ENCODE measurements at regions not wholly inside any gene's neighbourhood (a gene's known extent, or its start where the extent isn't known, plus 50 kb on each side); places are given as distances from the start of the nearest gene placed in this dataset.

DNA sequence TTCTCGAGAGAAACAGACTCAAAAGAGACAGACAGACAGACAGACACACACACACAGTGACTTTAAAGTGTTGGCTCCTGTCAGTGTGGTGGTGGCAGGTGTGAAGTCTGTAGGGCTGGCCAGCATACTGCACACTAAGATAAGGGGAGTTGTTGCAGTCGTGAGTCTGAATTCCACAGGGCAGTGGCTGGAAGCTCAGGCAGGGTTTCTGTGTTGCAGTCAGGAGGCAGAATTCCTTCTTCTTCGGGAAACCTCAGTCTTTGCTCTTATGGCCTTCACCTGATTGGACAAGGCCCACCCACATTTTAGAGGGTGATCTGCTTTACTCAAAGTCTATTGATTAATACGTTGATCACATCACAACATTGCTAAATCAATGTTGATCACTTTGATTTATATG, 478.4 kb upstream of the HS6ST1 start:
- in situ Hi-C loops (cut with HindIII; ENCODE audit: low sequenced_read_pairs): no loop called here

DNA sequence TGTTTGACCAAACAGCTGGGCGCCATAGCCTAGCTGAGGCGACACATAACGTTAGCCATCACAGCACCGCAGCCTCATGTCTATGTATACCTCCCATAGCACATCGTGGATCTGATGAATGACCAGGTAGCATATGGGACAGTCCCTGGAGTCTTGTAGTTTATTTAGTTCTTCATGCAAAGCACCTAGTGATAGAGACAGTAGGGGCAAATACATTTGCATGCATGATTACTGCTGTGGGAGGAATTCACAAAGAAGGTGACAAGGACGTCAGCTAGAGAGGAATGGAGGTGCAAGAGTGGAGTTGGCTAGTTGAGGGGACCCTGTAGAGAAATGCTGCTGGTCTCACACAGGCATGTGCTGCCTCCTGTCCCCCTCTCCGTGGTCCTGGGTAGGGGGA, 478.9 kb upstream of the HS6ST1 start:
- in situ Hi-C loops (cut with HindIII; ENCODE audit: low sequenced_read_pairs): no loop called here

DNA sequence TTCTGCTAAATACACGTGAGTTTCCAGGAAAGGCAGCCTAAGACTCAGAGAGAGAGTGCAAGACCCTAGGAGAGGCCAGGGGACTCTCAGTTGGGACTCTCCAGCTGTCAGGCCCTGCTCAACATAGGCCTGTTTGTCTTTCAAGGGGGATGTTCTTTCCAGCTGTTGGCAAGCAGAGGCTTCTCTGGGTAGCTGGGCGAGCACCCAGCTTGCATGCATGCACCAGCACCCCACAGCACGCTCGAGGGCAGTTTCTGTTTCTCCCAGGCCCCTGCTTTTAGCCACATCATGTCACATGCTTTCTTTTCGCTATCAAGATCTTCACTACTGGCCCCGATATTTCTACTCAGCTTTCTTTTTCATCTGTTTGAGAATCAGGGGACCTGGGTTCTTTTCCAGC, 479.3 kb upstream of the HS6ST1 start:
- in situ Hi-C loops (cut with HindIII; ENCODE audit: low sequenced_read_pairs): no loop called here

DNA sequence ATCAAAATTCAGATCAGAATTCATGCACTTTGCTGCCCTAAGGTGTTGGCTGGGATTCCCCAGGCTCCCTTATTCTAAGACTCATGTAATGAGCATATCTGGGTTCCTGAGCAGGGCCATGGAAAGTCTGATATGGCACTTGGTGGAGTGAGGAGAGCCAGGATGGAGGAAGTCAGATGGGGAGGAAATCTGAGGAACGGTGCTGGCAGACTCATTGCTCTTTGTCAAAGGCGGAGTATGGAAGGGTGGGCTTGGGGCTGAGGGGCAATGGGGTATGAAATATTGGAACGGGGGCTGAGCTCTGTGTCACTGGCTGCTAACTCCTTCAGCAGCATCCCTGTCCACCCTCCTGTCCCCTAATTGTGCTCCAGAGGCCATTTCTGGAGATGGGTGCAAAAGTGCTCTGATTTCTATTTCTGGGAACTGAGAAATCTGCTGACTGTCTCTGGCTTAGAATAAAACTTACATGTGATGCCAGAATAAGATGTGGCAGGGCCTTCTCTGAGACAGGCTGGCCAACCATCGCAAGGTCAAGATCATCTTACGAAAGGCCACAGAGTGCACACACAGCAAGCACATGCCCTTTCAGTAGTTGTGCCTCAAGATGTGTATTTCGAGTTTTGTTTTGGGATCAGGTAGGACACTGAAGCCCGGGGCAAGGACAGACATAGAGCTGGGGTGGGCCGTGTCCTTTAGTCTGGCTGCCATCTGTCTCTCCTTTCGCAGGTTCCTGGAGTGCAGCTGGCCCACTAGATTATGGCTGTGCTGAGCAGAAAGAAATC, 480.0 kb upstream of the HS6ST1 start:
- in situ Hi-C loops (cut with HindIII; ENCODE audit: low sequenced_read_pairs): no loop called here

DNA sequence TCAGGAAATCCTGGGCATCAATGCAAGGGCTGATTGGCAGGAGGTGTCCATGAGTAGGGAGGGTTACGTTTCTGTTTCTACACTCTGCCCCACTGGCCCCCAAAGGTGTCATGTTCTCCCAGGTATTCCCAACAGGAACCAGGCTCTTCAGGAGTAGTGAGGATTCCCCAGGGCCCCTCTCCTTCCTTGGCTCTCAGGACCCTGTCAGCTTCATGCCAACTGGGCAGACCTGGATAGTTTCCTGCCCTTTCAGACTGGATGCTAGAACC, 480.6 kb upstream of the HS6ST1 start:
- in situ Hi-C loops (cut with HindIII; ENCODE audit: low sequenced_read_pairs): no loop called here

DNA sequence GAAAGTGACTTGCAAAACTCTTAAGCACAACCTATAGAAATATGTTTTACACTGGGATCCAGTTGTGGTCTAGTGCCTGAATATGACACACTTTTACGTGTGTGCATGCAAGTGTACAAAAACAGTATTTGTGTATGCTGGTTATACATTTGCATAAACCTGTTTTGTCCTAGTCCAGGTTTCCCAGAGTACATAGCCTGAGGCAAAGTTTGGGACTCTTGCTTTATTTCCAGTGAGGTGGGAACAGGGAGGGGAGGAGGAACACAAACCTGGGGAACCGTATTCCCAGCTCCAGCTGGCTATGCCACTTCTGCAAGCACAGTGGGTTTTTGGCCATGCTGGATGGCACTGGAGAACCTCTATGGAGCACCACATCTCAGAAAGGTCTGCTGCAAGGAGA, 481.1 kb upstream of the HS6ST1 start:
- in situ Hi-C loops (cut with HindIII; ENCODE audit: low sequenced_read_pairs): no loop called here

DNA sequence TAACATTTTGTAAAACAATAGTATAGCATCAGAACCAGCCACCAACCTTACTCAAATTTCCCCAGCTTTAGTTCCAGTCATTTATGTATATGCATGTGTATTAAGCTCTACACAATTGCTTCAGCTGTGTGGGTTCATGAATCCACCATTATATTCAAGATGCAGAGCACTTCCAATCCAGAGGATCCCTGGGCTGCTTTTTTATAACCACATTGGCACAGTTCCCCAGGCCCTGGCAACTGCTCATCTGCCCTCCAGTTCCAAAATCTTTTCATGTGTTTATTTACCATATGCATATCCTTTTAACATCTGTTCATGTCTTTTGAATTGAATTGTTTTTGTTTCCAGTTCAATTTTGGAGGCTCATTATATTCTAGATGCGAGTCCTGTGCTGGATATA, 482.9 kb upstream of the HS6ST1 start:
- in situ Hi-C loops (cut with HindIII; ENCODE audit: low sequenced_read_pairs): no loop called here

DNA sequence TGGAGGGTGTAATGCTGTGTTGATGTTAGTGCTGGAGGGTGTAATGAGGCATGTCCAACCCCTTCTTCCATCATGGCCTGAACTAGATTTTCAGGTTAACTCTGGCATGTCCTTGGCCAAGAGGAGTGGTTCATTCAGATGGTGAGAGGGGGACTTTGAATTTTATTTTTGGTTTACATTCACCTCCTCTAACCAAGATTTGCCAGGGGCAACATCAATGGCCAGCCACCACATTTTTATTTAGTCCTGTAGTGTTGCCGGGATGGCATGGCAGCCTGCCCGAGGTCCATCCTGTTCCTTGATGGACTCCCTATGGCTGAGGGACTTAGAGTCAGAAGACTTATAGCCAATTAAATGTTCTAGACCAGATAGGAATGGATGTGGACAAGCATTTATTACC, 484.6 kb upstream of the HS6ST1 start:
- in situ Hi-C loops (cut with HindIII; ENCODE audit: low sequenced_read_pairs): no loop called here

DNA sequence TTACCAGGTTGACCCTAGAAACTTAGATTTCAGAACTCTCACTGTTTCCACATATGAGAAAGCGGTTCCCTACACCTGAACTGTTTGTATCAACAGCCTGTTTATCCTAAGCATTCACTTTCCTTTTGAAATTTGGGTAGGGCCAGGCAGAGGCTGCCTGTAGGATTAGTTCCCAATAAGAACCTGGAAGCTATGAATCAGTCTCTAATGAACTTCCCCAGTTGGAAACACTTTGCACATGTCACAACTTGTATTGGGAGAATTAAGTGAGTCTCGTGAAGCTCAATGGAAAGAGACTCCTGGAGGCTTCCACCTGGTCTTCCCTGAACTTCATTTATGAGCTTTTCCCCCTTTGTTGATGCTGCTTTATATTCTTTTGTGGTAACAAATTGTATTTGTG, 486.6 kb upstream of the HS6ST1 start:
- in situ Hi-C loops (cut with HindIII; ENCODE audit: low sequenced_read_pairs): no loop called here

DNA sequence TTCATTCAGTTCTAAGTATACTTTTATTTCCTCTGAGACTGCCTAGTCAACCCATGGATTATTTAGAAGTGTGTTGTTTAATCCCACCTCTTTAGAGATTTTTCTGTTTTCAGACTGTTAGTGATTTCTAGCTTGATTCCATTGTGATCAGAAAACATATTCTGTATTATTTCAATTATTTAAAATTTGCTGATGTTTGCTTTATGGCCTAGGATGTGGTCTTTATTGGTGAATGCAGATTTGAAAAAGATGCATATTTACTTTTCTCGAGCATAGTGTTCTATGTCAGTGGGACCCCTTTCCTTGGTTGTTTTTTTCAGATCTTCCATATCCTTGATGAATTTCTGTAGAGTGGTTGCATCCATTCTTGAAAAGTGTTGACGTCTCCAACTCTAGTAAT, 487.2 kb upstream of the HS6ST1 start:
- in situ Hi-C loops (cut with HindIII; ENCODE audit: low sequenced_read_pairs): no loop called here

DNA sequence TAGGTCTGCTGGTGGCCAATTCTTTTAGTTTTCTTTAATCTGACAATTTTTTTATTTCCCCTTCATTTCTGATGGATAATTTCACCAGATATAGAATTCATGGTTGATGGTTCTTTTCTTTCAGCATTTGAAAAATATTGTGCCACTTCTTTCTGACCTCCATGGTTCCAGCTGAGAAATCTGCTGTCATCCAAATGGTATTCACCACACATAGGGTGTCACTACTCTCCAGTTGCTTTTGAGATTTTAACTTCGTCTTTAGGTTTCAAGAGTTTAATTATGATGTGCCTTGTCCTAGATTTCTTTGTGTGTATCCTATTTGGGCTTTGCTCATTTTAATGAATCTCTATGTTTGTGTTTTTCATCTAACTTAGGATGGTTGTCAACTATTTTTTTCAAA, 488.6 kb upstream of the HS6ST1 start:
- in situ Hi-C loops (cut with HindIII; ENCODE audit: low sequenced_read_pairs): no loop called here

DNA sequence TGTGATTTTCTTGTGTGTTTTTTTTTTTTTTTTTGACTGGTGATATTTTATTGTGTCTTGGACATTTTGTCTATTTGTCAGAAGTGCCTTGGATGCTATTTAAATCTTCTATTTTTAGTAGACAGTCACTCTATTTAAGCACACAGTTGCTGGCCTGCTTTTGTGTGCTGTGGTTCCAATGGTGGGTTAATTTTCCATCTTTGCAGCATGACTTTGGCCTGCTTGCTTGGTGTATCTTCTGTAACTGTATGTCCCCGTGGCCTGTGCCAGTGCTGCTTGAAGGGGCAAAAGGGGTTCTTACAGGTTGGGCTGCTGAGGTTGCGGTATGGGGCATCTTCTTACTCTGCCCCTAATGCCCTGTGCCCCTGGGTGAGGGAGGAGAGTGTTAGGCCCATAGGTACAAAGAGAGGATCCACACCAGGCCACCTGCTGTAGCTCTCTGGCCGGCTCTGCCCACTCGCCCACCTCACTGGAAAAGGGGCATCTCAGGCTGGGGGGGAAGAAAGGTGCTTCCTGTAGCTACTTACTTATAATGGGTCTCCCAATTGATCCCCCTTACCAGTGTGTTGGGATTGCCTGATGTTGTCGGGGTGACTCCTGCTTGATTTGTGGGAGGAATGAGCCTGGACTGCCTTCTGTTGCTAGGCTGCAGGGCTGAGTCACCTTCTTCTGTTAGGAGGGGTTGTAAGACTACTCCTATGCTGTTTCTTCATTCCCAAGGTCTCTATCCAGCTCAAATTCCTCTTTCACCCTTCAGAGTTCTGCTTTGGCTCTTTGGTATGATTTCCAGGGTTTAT, 490.0 kb upstream of the HS6ST1 start:
- in situ Hi-C loops (cut with HindIII; ENCODE audit: low sequenced_read_pairs): no loop called here

DNA sequence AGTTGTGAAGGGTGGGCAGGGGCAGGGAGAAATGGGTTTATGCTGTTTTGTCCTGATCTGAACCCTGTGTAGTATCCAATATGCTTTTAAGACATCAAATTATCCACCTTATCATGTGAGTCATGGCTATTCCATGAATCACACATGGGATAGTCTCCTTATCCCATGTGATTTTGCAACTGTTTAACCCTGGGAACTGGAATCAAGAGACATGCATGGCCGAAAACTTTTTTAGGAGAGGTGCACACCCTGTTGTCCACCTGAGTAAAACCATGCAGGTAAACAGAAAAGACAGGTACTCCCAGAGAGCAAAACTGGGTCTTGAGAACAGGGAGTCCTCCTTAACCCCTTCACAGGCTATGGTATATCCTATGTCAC, 490.6 kb upstream of the HS6ST1 start:
- in situ Hi-C loops (cut with HindIII; ENCODE audit: low sequenced_read_pairs): no loop called here

DNA sequence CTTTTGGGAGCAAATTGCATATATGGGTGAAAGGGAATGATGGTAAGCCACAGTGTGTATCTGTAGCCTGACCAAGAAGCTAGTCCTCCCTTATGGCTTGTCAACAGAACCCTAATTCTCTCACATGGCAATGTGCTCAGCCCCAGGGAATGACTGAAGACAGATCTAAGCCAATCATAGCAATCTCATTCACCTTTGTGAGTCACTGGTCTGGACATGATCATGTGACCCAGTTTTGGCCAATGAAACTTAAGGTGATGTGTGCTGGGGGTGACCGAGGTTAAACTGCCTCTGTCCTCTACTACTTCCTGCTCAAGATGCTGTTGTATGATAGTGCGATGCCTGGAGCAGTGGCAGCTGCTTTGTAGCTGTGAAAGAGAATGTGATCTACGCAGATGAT, 491.2 kb upstream of the HS6ST1 start:
- in situ Hi-C loops (cut with HindIII; ENCODE audit: low sequenced_read_pairs): no loop called here

DNA sequence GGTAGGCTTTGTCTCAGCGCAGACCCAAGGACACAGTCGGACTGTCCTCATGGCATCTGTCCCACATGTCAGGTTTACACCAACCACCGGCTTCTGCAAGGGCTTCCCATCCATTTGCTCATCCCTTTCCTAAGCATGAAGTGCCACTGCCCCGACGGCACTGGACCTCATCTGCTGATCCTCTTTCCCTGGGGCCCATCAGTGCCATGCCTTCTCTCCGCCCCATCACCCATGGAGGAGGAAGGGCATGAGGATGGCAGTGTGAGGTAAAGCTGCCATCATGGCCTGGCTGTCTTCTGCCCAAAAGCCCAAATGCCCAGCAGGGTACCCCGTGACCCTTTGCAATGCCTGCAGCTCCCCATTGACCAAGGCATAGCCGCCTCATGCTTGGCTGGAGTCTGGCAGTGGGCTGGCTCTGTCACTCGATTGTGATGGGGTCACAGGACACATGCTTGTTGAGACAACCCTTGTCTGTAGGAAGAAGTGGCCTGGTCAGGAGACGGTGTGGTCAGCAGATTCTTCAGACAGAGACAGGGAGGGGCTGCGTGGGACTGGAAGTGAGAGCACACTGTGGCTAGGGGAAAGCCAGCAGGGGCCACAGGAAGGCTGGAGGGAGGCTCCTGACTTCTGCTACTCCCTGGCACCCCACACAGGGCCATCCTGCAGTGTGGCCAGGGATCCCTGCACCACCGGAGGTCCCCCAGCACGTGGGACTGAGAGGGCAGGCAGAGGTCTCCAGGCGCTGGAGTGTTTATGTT, 493.7 kb upstream of the HS6ST1 start:
- in situ Hi-C loops (cut with HindIII; ENCODE audit: low sequenced_read_pairs): no loop called here

DNA sequence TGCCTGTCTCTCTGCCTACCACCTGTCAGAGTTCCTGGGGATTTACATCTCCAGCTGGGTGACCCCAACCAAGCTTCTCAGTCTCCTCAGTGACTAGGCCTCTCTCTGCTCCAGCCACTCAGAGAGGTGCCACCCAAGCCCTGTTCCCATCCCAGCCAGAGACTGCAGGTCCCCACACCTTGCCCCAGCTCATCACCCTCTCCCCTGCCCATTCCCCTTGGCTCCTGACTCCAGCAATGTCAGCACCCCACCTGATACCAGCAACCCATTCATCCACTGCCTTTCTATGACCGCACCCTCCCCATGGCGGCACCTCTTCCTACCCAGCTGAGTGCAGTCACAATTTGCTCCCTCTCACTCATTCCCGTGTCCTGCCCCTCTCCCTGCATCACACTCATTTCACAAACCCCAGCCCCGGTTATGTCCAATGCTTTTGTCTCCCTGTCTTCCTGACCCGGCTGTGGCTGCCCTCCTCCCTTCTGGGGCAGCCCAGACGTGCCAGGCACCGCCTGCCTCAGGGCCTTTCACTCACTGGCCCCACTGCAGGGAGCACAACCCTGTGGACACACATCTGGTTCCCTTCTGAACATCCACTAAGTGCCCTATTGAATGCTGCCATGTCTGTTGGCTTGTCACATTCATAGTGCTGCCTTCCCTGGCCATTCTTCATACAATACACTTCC, 494.8 kb upstream of the HS6ST1 start:
- in situ Hi-C loops (cut with HindIII; ENCODE audit: low sequenced_read_pairs): no loop called here

DNA sequence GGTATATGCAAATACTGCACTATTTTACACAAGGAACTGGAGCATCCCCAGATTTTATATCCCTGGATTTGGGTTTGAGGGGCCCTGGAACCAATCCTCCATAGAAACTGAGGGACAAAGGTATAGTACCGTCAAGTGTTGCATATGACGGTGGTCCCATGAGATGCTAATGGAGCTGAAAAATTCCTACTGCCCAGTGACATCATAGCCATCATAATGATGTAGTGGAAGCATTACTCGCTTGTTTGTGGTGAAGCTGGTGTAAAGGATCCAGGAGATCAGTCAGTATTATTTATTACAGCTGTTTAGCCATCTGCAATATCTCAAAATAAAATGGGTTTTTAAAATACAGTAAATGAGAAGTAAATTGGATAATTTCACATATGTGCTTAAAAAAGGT, 496.6 kb upstream of the HS6ST1 start:
- in situ Hi-C loops (cut with HindIII; ENCODE audit: low sequenced_read_pairs): no loop called here

DNA sequence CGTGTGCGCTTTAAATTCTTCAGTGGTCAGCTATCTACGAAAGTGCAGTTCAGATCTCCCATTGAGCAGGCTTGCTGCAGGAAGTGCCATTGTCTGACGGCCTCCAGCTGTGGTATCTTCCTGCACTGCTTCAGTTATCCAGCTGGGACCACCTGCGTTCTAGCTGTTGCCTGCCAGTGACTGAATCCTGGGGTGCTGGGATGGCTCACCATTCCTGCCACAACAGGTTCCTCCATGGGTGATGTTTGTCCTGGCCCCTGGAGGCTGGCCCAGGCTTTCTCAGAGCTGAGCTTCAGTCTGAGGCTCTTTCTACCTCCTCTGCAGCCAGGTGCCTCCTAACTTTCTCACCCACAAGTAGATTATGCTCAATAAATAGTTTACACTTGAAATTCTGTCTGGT, 498.5 kb upstream of the HS6ST1 start:
- in situ Hi-C loops (cut with HindIII; ENCODE audit: low sequenced_read_pairs): no loop called here

DNA sequence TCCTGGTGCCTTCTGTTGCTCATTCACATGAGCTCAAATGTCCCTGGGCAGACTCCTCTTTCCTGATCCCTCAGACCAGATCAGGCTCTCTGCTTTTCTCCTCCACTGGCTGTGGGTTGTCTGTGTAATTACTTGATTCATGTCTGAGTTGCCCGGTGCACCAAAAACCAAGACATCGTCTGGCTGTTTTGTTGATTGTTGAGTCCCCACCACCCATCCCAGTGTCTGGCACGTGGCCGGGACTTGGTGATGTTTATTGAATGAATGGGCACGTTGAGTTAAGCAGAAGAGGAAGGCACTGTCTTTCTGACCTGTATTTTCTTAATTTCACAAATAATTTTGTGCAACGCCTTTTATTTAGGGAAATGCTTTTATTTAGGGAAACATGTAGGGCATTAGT, 499.1 kb upstream of the HS6ST1 start:
- in situ Hi-C loops (cut with HindIII; ENCODE audit: low sequenced_read_pairs): no loop called here

DNA sequence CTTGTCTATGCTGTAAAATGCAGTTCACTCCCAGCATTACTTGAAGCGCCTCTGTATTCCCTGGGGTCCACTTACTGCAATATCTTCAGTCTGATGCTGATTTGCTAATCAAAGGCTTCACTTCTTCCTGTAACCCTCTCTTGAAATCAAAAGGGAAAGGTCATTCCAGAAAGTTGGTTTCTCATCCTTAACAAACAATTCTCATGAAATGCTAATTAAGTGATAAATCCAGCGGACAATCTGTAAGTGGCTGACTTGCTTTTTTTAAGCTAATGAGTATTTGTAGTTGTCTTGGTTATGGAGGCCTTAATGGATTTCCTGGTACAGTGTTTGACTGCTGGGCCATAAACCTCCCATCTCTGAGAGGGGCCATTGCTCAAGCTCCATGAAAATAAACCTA, 499.6 kb upstream of the HS6ST1 start:
- in situ Hi-C loops (cut with HindIII; ENCODE audit: low sequenced_read_pairs): no loop called here

DNA sequence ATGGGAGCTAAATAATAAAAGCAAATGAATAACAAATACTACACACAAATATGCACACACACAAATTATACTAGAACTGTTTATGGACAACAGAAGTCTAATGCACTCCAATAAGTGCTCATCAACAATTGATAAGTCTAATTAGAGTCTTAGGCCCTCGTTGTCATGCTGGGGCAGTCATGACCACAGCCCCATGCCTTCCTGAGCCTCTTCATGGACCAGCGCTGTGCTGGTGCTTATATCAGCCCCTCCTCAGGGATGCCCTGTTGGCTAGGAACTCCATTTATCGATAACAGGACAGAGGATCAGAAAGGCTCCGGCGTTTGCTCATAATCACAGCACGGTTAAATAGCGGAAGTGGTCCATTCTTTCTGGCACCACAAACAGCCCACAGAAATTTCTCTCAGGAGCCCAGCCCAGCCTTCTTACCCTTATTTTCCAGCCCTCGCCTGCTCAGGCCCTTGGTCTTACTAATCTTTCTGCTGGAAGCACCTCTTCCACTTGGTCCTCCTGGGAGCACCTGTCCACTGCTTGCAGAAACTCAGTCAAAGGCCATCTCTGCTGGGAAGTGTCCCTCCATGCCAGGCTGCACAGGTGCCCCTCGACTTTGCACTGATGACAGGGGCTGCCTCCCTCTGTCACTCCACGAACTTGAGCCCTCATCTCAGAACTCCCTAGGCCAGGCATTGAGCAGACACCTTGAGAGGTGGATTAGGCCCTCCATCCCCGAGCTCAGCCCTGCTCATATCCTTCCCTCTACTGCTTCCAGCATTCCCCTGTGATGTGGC, 500.2 kb upstream of the HS6ST1 start:
- in situ Hi-C loops (cut with HindIII; ENCODE audit: low sequenced_read_pairs): no loop called here
